ENCODE measurements at regions not wholly inside any gene's neighbourhood (a gene's known extent, or its start where the extent isn't known, plus 50 kb on each side); places are given as distances from the start of the nearest gene placed in this dataset.

DNA sequence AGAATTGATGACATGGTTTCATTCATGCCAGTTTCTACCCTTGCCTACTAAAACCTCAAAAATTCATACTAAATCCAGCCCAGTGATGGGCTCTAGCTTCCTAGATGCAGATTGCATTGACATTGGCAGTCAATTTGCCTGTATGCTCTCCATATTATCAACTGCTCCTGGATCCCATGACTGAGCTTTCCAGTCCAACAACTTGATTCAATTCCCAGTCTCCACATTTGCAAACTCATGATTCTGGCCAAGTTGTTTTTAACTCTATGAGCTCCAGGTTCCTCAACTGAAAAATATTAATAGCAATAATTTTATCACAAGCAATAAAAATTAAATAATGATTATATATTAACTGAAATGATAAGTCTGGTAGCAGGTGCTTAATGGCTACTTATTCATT is 51.0 kb upstream of the DSC1 start:
- no peak overlapping the region for H3K18ac ChIP-seq (ENCODE audit: low read length)
- H3K79me2 ChIP-seq (ENCODE audit: control insufficient read depth, insufficient read depth, low read length, poor library complexity) = no peaks in the 10 kb centered on the region
- H2BK120ac ChIP-seq (ENCODE audit: insufficient read depth, low read length, poor library complexity) = no peak overlapping the region
- no peak overlapping the region for H3K4me2 ChIP-seq (ENCODE audit: low read length)
- no peak overlapping the region for H4K12ac ChIP-seq (ENCODE audit: low read depth, low read length)
- H4K91ac ChIP-seq (ENCODE audit: low read depth, low read length) = no peak overlapping the region
- no peaks in the 10 kb centered on the region for H3K27me3 ChIP-seq (ENCODE audit: insufficient read depth, low read length)
- H3K9me3 ChIP-seq (ENCODE audit: insufficient read depth, low read depth, low read length) = no peaks in the 10 kb centered on the region
- H3K4ac ChIP-seq (ENCODE audit: low read depth, low read length) = no peak overlapping the region
- no peak overlapping the region for H4K8ac ChIP-seq (ENCODE audit: low read depth, low read length)
- no peak overlapping the region for H2BK12ac ChIP-seq (ENCODE audit: low read length)
- H3K4me3 ChIP-seq (ENCODE audit: low read depth, low read length) = no peak overlapping the region
- H3K27ac ChIP-seq (ENCODE audit: low read depth, low read length) = no peak overlapping the region
- H3K4me1 ChIP-seq (ENCODE audit: control insufficient read depth in 1 of 2, insufficient read depth in 2 of 2, low read length in 2 of 2) = peaks cover 5 to 17% of the 10 kb centered on the region in 2 experiments
- H2AK5ac ChIP-seq (ENCODE audit: low read length) = no peak overlapping the region
- H3K9ac ChIP-seq (ENCODE audit: low read length) = no peak overlapping the region
- DNase-seq = no peak
- H2BK5ac ChIP-seq (ENCODE audit: low read depth, low read length, poor library complexity) = no peak overlapping the region
- H3K79me1 ChIP-seq (ENCODE audit: low read length) = peaks cover 10% of the 10 kb centered on the region
- no peak overlapping the region for H3K23ac ChIP-seq (ENCODE audit: low read length)
- H3K14ac ChIP-seq (ENCODE audit: low read length) = no peak overlapping the region
- H2AFZ ChIP-seq (ENCODE audit: insufficient read depth, low read length, poor library complexity) = no peak overlapping the region
- H3K36me3 ChIP-seq (ENCODE audit: control insufficient read depth in 1 of 2, insufficient read depth in 2 of 2, low read length in 2 of 2) = no peaks in the 10 kb centered on the region

DNA sequence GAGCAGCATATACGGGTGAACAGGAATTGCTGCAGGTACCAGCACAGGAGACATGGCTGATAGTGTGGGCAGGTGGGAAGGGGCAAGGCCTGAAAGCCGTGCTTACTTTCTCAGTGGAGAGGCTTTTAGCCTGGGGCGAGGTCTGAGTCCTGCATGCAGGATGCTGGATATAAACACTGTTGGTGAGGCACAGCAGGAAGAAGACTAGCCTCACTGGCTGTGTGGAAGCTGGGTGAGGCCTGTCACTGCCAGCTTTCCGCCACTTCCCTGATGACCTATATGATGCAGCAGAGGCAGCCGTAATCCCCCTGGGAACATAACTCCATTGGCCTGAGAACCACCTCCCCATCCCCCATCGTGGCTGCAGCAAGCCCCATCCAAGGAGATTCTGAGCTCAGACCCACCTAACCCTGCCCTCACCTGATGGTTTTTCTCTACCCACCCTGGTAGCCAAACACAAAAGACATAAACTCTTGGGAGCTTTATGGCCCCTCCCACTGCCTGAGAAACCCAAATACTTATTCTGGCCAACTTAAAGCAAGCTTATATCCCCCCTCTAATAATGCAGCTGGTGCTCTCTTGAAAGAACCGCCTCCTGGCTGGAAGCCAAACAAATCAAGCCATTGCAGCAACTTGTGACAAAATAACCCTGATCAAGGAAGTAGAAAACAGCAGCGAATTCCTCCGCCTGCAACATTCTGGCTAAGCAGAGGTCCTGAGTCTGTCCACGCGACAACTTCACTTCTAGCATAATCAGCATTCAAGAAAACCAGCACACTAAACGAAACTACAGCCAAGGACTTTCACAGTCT is 54.6 kb upstream of the DSC1 start:
- WGBS (ENCODE audit: extremely low coverage, insufficient coverage, insufficient read length) = no CpG with 5 or more reads among the region's 12 CpGs
- peak; percentile 98 to 99 for DNase-seq
- H3K14ac ChIP-seq (ENCODE audit: low read length) = peak overlapping the region; percentile 34
- peak overlapping the region; percentile 58 for H2BK120ac ChIP-seq (ENCODE audit: insufficient read depth, low read length, poor library complexity)
- H3K79me1 ChIP-seq (ENCODE audit: low read length) = peaks cover 5% of the 10 kb centered on the region
- H2BK12ac ChIP-seq (ENCODE audit: low read length) = peak overlapping the region; percentile 77
- H3K4ac ChIP-seq (ENCODE audit: low read depth, low read length) = no peak overlapping the region
- H2AFZ ChIP-seq (ENCODE audit: insufficient read depth, low read length, poor library complexity) = no peak overlapping the region
- peak overlapping the region; percentile 21 for H2BK5ac ChIP-seq (ENCODE audit: low read depth, low read length, poor library complexity)
- no peaks in the 10 kb centered on the region for H3K9me3 ChIP-seq (ENCODE audit: insufficient read depth, low read depth, low read length)
- no peaks in the 10 kb centered on the region for H3K27me3 ChIP-seq (ENCODE audit: insufficient read depth, low read length)
- no peak overlapping the region for H4K12ac ChIP-seq (ENCODE audit: low read depth, low read length)
- H3K9ac ChIP-seq (ENCODE audit: low read length) = no peak overlapping the region
- peaks cover 5 to 11% of the 10 kb centered on the region in 2 experiments for H3K4me1 ChIP-seq (ENCODE audit: control insufficient read depth in 1 of 2, insufficient read depth in 2 of 2, low read length in 2 of 2)
- no peaks in the 10 kb centered on the region for H3K36me3 ChIP-seq (ENCODE audit: control insufficient read depth in 1 of 2, insufficient read depth in 2 of 2, low read length in 2 of 2)
- H3K79me2 ChIP-seq (ENCODE audit: control insufficient read depth, insufficient read depth, low read length, poor library complexity) = no peaks in the 10 kb centered on the region
- H3K27ac ChIP-seq (ENCODE audit: low read depth, low read length) = no peak overlapping the region
- H3K23ac ChIP-seq (ENCODE audit: low read length) = no peak overlapping the region
- peak overlapping the region; percentile 49 for H2AK5ac ChIP-seq (ENCODE audit: low read length)
- peak overlapping the region; percentile 50 for H4K91ac ChIP-seq (ENCODE audit: low read depth, low read length)
- peak overlapping the region; percentile 61 for H3K18ac ChIP-seq (ENCODE audit: low read length)
- H3K4me2 ChIP-seq (ENCODE audit: low read length) = no peak overlapping the region
- no peak overlapping the region for H3K4me3 ChIP-seq (ENCODE audit: low read depth, low read length)
- no peak overlapping the region for H4K8ac ChIP-seq (ENCODE audit: low read depth, low read length)

DNA sequence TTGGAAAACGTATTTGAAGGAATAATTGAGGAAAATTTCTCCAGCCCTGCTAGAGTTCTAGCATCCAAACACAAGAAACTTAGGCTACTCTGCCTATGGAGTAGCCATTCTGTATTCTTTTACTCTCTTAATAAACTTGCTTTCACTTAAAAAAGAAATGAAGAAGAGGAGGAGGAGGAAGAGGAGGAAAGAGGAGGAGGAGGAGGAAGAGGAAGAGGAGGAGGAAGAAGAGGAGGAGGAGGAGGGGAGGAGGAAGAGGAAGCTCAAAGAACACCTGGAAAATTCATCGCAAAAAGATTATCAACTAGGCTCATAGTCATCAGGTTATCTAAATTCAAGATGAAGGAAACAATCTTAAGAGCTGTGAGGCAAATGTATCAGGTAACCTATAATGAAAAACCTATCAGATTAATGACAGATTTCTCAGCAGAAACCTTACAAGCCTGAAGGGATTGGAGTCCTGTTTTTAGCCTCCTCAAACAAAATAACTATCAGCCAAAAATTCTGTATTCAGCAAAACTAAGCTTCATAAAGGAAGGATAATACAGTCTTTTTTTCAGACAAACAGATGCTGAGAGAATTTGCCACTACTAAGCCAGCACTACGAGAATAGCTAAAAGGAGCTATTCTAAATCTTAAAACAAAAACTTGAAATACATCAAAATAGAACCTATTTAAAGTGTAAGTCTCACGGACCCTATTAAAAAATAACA is 56.2 kb upstream of the DSC1 start:
- H3K27ac ChIP-seq (ENCODE audit: low read depth, low read length) = no peak overlapping the region
- peaks cover 5% of the 10 kb centered on the region for H3K79me1 ChIP-seq (ENCODE audit: low read length)
- no peak overlapping the region for H3K4ac ChIP-seq (ENCODE audit: low read depth, low read length)
- no peak overlapping the region for H4K91ac ChIP-seq (ENCODE audit: low read depth, low read length)
- no CpG with 5 or more reads among the region's 4 CpGs for WGBS (ENCODE audit: extremely low coverage, insufficient coverage, insufficient read length)
- no peaks in the 10 kb centered on the region for H3K79me2 ChIP-seq (ENCODE audit: control insufficient read depth, insufficient read depth, low read length, poor library complexity)
- no peaks in the 10 kb centered on the region for H3K36me3 ChIP-seq (ENCODE audit: control insufficient read depth in 1 of 2, insufficient read depth in 2 of 2, low read length in 2 of 2)
- no peaks in the 10 kb centered on the region for H3K27me3 ChIP-seq (ENCODE audit: insufficient read depth, low read length)
- no peak overlapping the region for H2AK5ac ChIP-seq (ENCODE audit: low read length)
- no peak overlapping the region for H4K8ac ChIP-seq (ENCODE audit: low read depth, low read length)
- peaks cover 5 to 11% of the 10 kb centered on the region in 2 experiments for H3K4me1 ChIP-seq (ENCODE audit: control insufficient read depth in 1 of 2, insufficient read depth in 2 of 2, low read length in 2 of 2)
- no peak overlapping the region for H2BK12ac ChIP-seq (ENCODE audit: low read length)
- H3K9me3 ChIP-seq (ENCODE audit: insufficient read depth, low read depth, low read length) = no peaks in the 10 kb centered on the region
- no peak overlapping the region for H3K14ac ChIP-seq (ENCODE audit: low read length)
- H2BK120ac ChIP-seq (ENCODE audit: insufficient read depth, low read length, poor library complexity) = no peak overlapping the region
- H4K12ac ChIP-seq (ENCODE audit: low read depth, low read length) = no peak overlapping the region
- no peak overlapping the region for H3K9ac ChIP-seq (ENCODE audit: low read length)
- H3K23ac ChIP-seq (ENCODE audit: low read length) = no peak overlapping the region
- no peak overlapping the region for H3K4me2 ChIP-seq (ENCODE audit: low read length)
- no peak overlapping the region for H3K18ac ChIP-seq (ENCODE audit: low read length)
- no peak overlapping the region for H2AFZ ChIP-seq (ENCODE audit: insufficient read depth, low read length, poor library complexity)
- DNase-seq = no peak
- H3K4me3 ChIP-seq (ENCODE audit: low read depth, low read length) = no peak overlapping the region
- H2BK5ac ChIP-seq (ENCODE audit: low read depth, low read length, poor library complexity) = no peak overlapping the region

DNA sequence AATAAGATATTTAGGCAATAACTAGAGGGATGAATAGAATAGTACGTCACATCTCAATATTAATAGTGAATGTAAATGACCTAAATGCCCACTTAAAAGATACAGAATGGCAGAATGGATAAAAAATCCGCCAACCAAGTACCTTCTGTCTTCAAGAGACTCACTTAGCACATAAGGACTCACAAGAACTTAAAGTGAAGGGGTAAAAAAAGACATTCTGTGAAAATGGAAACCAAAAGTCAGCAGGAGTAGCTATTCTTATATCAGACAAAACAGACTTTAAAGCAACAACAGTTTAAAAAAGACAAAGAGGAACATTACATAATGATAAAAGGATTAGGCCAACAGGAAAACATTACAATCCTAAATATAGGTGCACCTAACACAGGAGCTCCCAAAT is 56.7 kb upstream of the DSC1 start:
- no peak overlapping the region for H4K91ac ChIP-seq (ENCODE audit: low read depth, low read length)
- H3K4ac ChIP-seq (ENCODE audit: low read depth, low read length) = no peak overlapping the region
- no peak overlapping the region for H3K23ac ChIP-seq (ENCODE audit: low read length)
- H3K36me3 ChIP-seq (ENCODE audit: control insufficient read depth in 1 of 2, insufficient read depth in 2 of 2, low read length in 2 of 2) = peaks cover 0 to 2% of the 10 kb centered on the region in 2 experiments
- H3K4me2 ChIP-seq (ENCODE audit: low read length) = no peak overlapping the region
- no peak overlapping the region for H4K12ac ChIP-seq (ENCODE audit: low read depth, low read length)
- H3K79me2 ChIP-seq (ENCODE audit: control insufficient read depth, insufficient read depth, low read length, poor library complexity) = no peaks in the 10 kb centered on the region
- H3K27me3 ChIP-seq (ENCODE audit: insufficient read depth, low read length) = no peaks in the 10 kb centered on the region
- no peak overlapping the region for H3K14ac ChIP-seq (ENCODE audit: low read length)
- H3K9ac ChIP-seq (ENCODE audit: low read length) = no peak overlapping the region
- no peak overlapping the region for H2BK5ac ChIP-seq (ENCODE audit: low read depth, low read length, poor library complexity)
- no peak for DNase-seq
- H2AFZ ChIP-seq (ENCODE audit: insufficient read depth, low read length, poor library complexity) = no peak overlapping the region
- no peak overlapping the region for H3K4me3 ChIP-seq (ENCODE audit: low read depth, low read length)
- no peak overlapping the region for H3K27ac ChIP-seq (ENCODE audit: low read depth, low read length)
- no peak overlapping the region for H3K18ac ChIP-seq (ENCODE audit: low read length)
- no peak overlapping the region for H4K8ac ChIP-seq (ENCODE audit: low read depth, low read length)
- WGBS (ENCODE audit: extremely low coverage, insufficient coverage, insufficient read length) = no CpG with 5 or more reads among the region's 2 CpGs
- peaks cover 5% of the 10 kb centered on the region for H3K79me1 ChIP-seq (ENCODE audit: low read length)
- H3K4me1 ChIP-seq (ENCODE audit: control insufficient read depth in 1 of 2, insufficient read depth in 2 of 2, low read length in 2 of 2) = peaks cover 5 to 11% of the 10 kb centered on the region in 2 experiments
- H2BK120ac ChIP-seq (ENCODE audit: insufficient read depth, low read length, poor library complexity) = no peak overlapping the region
- no peaks in the 10 kb centered on the region for H3K9me3 ChIP-seq (ENCODE audit: insufficient read depth, low read depth, low read length)
- H2AK5ac ChIP-seq (ENCODE audit: low read length) = no peak overlapping the region
- H2BK12ac ChIP-seq (ENCODE audit: low read length) = no peak overlapping the region
